Loucy (cell line): ENCODE measurements at regions not wholly inside any gene's neighbourhood (a gene's known extent, or its start where the extent isn't known, plus 50 kb on each side); places are given as distances from the start of the nearest gene placed in this dataset.

Experiments used
- H2AFZ ChIP-seq: fragments of 200-600 bp; sonication (generic); 2 replicates; pipeline ENCODE4 v1.6.0; 2016; ENCODE audit warnings: antibody characterized with exemption, mild to moderate bottlenecking, low read length, moderate library complexity
- H3F3A ChIP-seq: fragments of 200-600 bp; 2 replicates; pipeline ENCODE4 v1.6.0; 2016; ENCODE audit warnings: antibody characterized with exemption, low read depth, mild to moderate bottlenecking
- H3K27me3 ChIP-seq: fragments of 200-600 bp; sonication (generic); 2 replicates; pipeline ENCODE4 v1.6.1; 2014; ENCODE audit warnings: low read length, mild to moderate bottlenecking; ENCODE audit not compliant: insufficient read depth, poor library complexity, severe bottlenecking
- H3K36me3 ChIP-seq: fragments of 200-600 bp; sonication (generic); 2 replicates; pipeline ENCODE4 v1.6.1; 2016; ENCODE audit warnings: low read length; ENCODE audit not compliant: insufficient read depth
- H3K4me1 ChIP-seq: fragments of 200-600 bp; sonication (generic); 2 replicates; pipeline ENCODE4 v1.5.1; 2014; ENCODE audit warnings: low read length, mild to moderate bottlenecking; ENCODE audit not compliant: insufficient read depth, poor library complexity, severe bottlenecking
- H3K4me2 ChIP-seq: fragments of 200-600 bp; sonication (generic); 2 replicates; pipeline ENCODE4 v1.6.0; 2014; ENCODE audit warnings: antibody characterized with exemption, low read length, low read depth, mild to moderate bottlenecking; ENCODE audit not compliant: poor library complexity, severe bottlenecking
- H3K4me3 ChIP-seq: fragments of 200-600 bp; sonication (generic); 2 replicates; pipeline ENCODE4 v1.5.1; 2014; ENCODE audit warnings: low read length, mild to moderate bottlenecking, mixed read lengths; ENCODE audit not compliant: poor library complexity, severe bottlenecking
- H3K79me2 ChIP-seq: fragments of 200-600 bp; sonication (generic); 2 replicates; pipeline ENCODE4 v1.6.1; 2014; ENCODE audit warnings: low read length; ENCODE audit not compliant: insufficient read depth
- H3K9ac ChIP-seq: fragments of 200-600 bp; sonication (generic); 2 replicates; pipeline ENCODE4 v1.6.0; 2014; ENCODE audit warnings: mild to moderate bottlenecking, low read depth, low read length, moderate library complexity; ENCODE audit not compliant: poor library complexity, severe bottlenecking
- H3K9me2 ChIP-seq: fragments of 200-600 bp; sonication (generic); replicated peaks from 2 replicates; pipeline ENCODE4 v1.6.1; 2016; ENCODE audit warnings: low read depth, low read length, mixed read lengths
- H3K9me3 ChIP-seq: fragments of 200-600 bp; sonication (generic); 2 replicates; pipeline ENCODE4 v1.6.1; 2014; ENCODE audit warnings: mild to moderate bottlenecking, antibody characterized with exemption, low read length, low read depth; ENCODE audit not compliant: insufficient read depth
- H4K20me1 ChIP-seq: fragments of 200-600 bp; sonication (generic); 2 replicates; pipeline ENCODE4 v1.6.0; 2014; ENCODE audit warnings: antibody characterized with exemption, low read length, mild to moderate bottlenecking; ENCODE audit not compliant: insufficient read depth, poor library complexity, severe bottlenecking
- CTCF ChIP-seq: fragments of 200-600 bp; sonication (generic); conservative IDR thresholded peaks from 2 replicates; pipeline ENCODE4 v1.5.1; 2014; ENCODE audit warnings: mild to moderate bottlenecking, antibody characterized with exemption, low read length
- EZH2phosphoT487 ChIP-seq: fragments of 200-600 bp; IDR thresholded peaks from 2 replicates; pipeline ENCODE4 v1.6.1; 2018; ENCODE audit warnings: antibody characterized with exemption, mild to moderate bottlenecking, moderate library complexity, borderline replicate concordance

- TF ChIP-seq CTCF (no peak), EZH2phosphoT487 (no peak)
- Histone ChIP-seq H3F3A (no peaks in the 10 kb centered on the region), H2AFZ (no peak overlapping the region), H3K9me3 (no peaks in the 10 kb centered on the region), H3K4me1 (no peaks in the 10 kb centered on the region), H4K20me1 (no peaks in the 10 kb centered on the region), H3K79me2 (no peaks in the 10 kb centered on the region), H3K9ac (no peak overlapping the region), H3K4me2 (no peak overlapping the region), H3K36me3 (no peaks in the 10 kb centered on the region), H3K27me3 (no peaks in the 10 kb centered on the region), H3K4me3 (no peak overlapping the region), H3K9me2 (no peaks in the 10 kb centered on the region)
Observed at GRCh38 chr16:54517181-54517580, 230.6 kb upstream of the IRX3 start.

GRCh38 chr16:54512467-54512995 lies 225.9 kb upstream of the IRX3 start:
- H3K4me1 ChIP-seq = peaks cover 5% of the 10 kb centered on the region
- H3K27me3 ChIP-seq = no peaks in the 10 kb centered on the region
- no peak overlapping the region for H2AFZ ChIP-seq
- no peaks in the 10 kb centered on the region for H4K20me1 ChIP-seq
- no peak overlapping the region for H3K4me2 ChIP-seq
- no peaks in the 10 kb centered on the region for H3K9me2 ChIP-seq
- no peaks in the 10 kb centered on the region for H3K79me2 ChIP-seq
- H3K36me3 ChIP-seq = no peaks in the 10 kb centered on the region
- no peak overlapping the region for H3K9ac ChIP-seq
- no peak overlapping the region for H3K4me3 ChIP-seq
- no peaks in the 10 kb centered on the region for H3F3A ChIP-seq
- H3K9me3 ChIP-seq = no peaks in the 10 kb centered on the region
- TF ChIP-seq CTCF (no peak), EZH2phosphoT487 (no peak)

GRCh38 chr16:54511222-54511731 lies 224.7 kb upstream of the IRX3 start:
- no peak overlapping the region for H3K4me3 ChIP-seq
- H2AFZ ChIP-seq = no peak overlapping the region
- no peaks in the 10 kb centered on the region for H3K9me2 ChIP-seq
- peaks cover 5% of the 10 kb centered on the region for H3K4me1 ChIP-seq
- no peaks in the 10 kb centered on the region for H3K79me2 ChIP-seq
- H3K4me2 ChIP-seq = no peak overlapping the region
- no peaks in the 10 kb centered on the region for H4K20me1 ChIP-seq
- TF ChIP-seq CTCF (no peak), EZH2phosphoT487 (no peak)
- H3F3A ChIP-seq = no peaks in the 10 kb centered on the region
- no peak overlapping the region for H3K9ac ChIP-seq
- H3K9me3 ChIP-seq = no peaks in the 10 kb centered on the region
- H3K27me3 ChIP-seq = no peaks in the 10 kb centered on the region
- no peaks in the 10 kb centered on the region for H3K36me3 ChIP-seq
